ENCODE measurements at regions not wholly inside any gene's neighbourhood (a gene's known extent, or its start where the extent isn't known, plus 50 kb on each side); places are given as distances from the start of the nearest gene placed in this dataset.

GRCh38 chr2:2668681-2669265 lies 337.7 kb upstream of the MYT1L start:
- POLR2A ChIA-PET, result no interaction called here
- CTCF ChIA-PET, result no interaction called here
- TF ChIP-seq CTCF (IDR thresholded peaks at IDR 0.05; ENCODE audit: control extremely low read depth, extremely low read depth, low read depth, missing control alignments), result no peak
- DNase-seq (ENCODE audit: extremely low spot score), result no peak

- CTCF ChIA-PET, result no interaction called here
- no peak for TF ChIP-seq CTCF (IDR thresholded peaks at IDR 0.05; ENCODE audit: control extremely low read depth, extremely low read depth, low read depth, missing control alignments)
- POLR2A ChIA-PET, result no interaction called here
- DNase-seq (ENCODE audit: extremely low spot score), result no peak
These were observed 336.6 kb upstream of the MYT1L start for GRCh38 chr2:2667690-2668089.

- TF ChIP-seq CTCF (IDR thresholded peaks at IDR 0.05; ENCODE audit: control extremely low read depth, extremely low read depth, low read depth, missing control alignments), result no peak
- ChIA-PET POLR2A (no interaction called here), CTCF (no interaction called here)
- DNase-seq (ENCODE audit: extremely low spot score), result no peak
These were observed 334.7 kb upstream of the MYT1L start for GRCh38 chr2:2665834-2666133.

GRCh38 chr2:2664989-2665833 lies 334.1 kb upstream of the MYT1L start:
- TF ChIP-seq CTCF (IDR thresholded peaks at IDR 0.05; ENCODE audit: control extremely low read depth, extremely low read depth, low read depth, missing control alignments), result no peak
- CTCF ChIA-PET, result no interaction called here
- POLR2A ChIA-PET, result no interaction called here
- no peak for DNase-seq (ENCODE audit: extremely low spot score)

GRCh38 chr2:2663401-2664036 lies 332.4 kb upstream of the MYT1L start:
- no peak for DNase-seq (ENCODE audit: extremely low spot score)
- CTCF ChIA-PET, result no interaction called here
- POLR2A ChIA-PET, result no interaction called here
- no peak for TF ChIP-seq CTCF (IDR thresholded peaks at IDR 0.05; ENCODE audit: control extremely low read depth, extremely low read depth, low read depth, missing control alignments)

- no peak for TF ChIP-seq CTCF (IDR thresholded peaks at IDR 0.05; ENCODE audit: control extremely low read depth, extremely low read depth, low read depth, missing control alignments)
- POLR2A ChIA-PET, result no interaction called here
- CTCF ChIA-PET, result no interaction called here
- no peak for DNase-seq (ENCODE audit: extremely low spot score)
These were observed 331.8 kb upstream of the MYT1L start for GRCh38 chr2:2662847-2663356.
